ENCODE measurements at regions not wholly inside any gene's neighbourhood (a gene's known extent, or its start where the extent isn't known, plus 50 kb on each side); places are given as distances from the start of the nearest gene placed in this dataset.

GRCh38 chr7:123292227-123292626 is 92.5 kb upstream of the SLC13A1 start:
- no peak for TF ChIP-seq CTCF (IDR thresholded peaks at IDR 0.05; ENCODE audit: borderline replicate concordance, control extremely low read depth, extremely low read depth, insufficient read depth, missing control alignments)
- in situ Hi-C loops (cut with MboI; ENCODE audit: low sequenced_read_pairs, unreplicated experiment): no loop called here
- DNase-seq (ENCODE audit: low spot score): no peak

- DNase-seq (ENCODE audit: low spot score): no peak
- TF ChIP-seq CTCF (IDR thresholded peaks at IDR 0.05; ENCODE audit: borderline replicate concordance, control extremely low read depth, extremely low read depth, insufficient read depth, missing control alignments): no peak
- in situ Hi-C loops (cut with MboI; ENCODE audit: low sequenced_read_pairs, unreplicated experiment): no loop called here
Observed at GRCh38 chr7:123289200-123289599, 89.4 kb upstream of the SLC13A1 start.

GRCh38 chr7:123285076-123285700 is 85.4 kb upstream of the SLC13A1 start:
- TF ChIP-seq CTCF (IDR thresholded peaks at IDR 0.05; ENCODE audit: borderline replicate concordance, control extremely low read depth, extremely low read depth, insufficient read depth, missing control alignments): no peak
- no peak for DNase-seq (ENCODE audit: low spot score)

GRCh38 chr7:123283373-123283772 is 83.6 kb upstream of the SLC13A1 start:
- in situ Hi-C loops (cut with MboI; ENCODE audit: low sequenced_read_pairs, unreplicated experiment): no loop called here
- no peak for DNase-seq (ENCODE audit: low spot score)
- TF ChIP-seq CTCF (IDR thresholded peaks at IDR 0.05; ENCODE audit: borderline replicate concordance, control extremely low read depth, extremely low read depth, insufficient read depth, missing control alignments): no peak

More at GRCh38 chr7:123285076-123285700, 85.4 kb upstream of the SLC13A1 start:
- in situ Hi-C loops (cut with MboI; ENCODE audit: low sequenced_read_pairs, unreplicated experiment): no loop called here

- in situ Hi-C loops (cut with MboI; ENCODE audit: low sequenced_read_pairs, unreplicated experiment): no loop called here
- DNase-seq (ENCODE audit: low spot score): no peak
- TF ChIP-seq CTCF (IDR thresholded peaks at IDR 0.05; ENCODE audit: borderline replicate concordance, control extremely low read depth, extremely low read depth, insufficient read depth, missing control alignments): no peak
Observed at GRCh38 chr7:123282181-123282580, 82.4 kb upstream of the SLC13A1 start.

- DNase-seq (ENCODE audit: low spot score): no peak
- TF ChIP-seq CTCF (IDR thresholded peaks at IDR 0.05; ENCODE audit: borderline replicate concordance, control extremely low read depth, extremely low read depth, insufficient read depth, missing control alignments): no peak
- in situ Hi-C loops (cut with MboI; ENCODE audit: low sequenced_read_pairs, unreplicated experiment): no loop called here
Observed at GRCh38 chr7:123279949-123280348, 80.2 kb upstream of the SLC13A1 start.
